RWPE2 (cell line): ENCODE measurements at regions not wholly inside any gene's neighbourhood (a gene's known extent, or its start where the extent isn't known, plus 50 kb on each side); places are given as distances from the start of the nearest gene placed in this dataset.

ENCODE experiments used
- ATAC-seq: fragments of 200-7000 bp; cut with Tn5 transposase; 3 replicates; pipeline ENCODE4 v1.9.1; 2021; ENCODE audit warnings: low read depth
- DNase-seq: peaks from one replicate; pipeline ENCODE4 v3.0.0-alpha.2; 2020; ENCODE audit warnings: low spot score
- H3K27ac ChIP-seq: fragments of 450-650 bp; 2 replicates; pipeline ENCODE4 v1.5.1; 2017; ENCODE audit warnings: mild to moderate bottlenecking; ENCODE audit not compliant: poor library complexity, severe bottlenecking
- H3K27me3 ChIP-seq: fragments of 250-450 bp; sonication (Bioruptor Pico); 2 replicates; pipeline ENCODE4 v1.5.1; 2021; ENCODE audit warnings: mild to moderate bottlenecking, moderate library complexity; ENCODE audit not compliant: insufficient read depth, poor library complexity, severe bottlenecking
- H3K36me3 ChIP-seq: fragments of 250-450 bp; sonication (Bioruptor Pico); 2 replicates; pipeline ENCODE4 v1.5.1; 2020; ENCODE audit warnings: low read depth, mild to moderate bottlenecking, moderate library complexity
- H3K4me1 ChIP-seq: fragments of 250-450 bp; sonication (Bioruptor Pico); 2 replicates; pipeline ENCODE4 v1.5.1; 2021; ENCODE audit warnings: mild to moderate bottlenecking, moderate library complexity; ENCODE audit not compliant: insufficient read depth, poor library complexity, severe bottlenecking
- H3K4me3 ChIP-seq: fragments of 250-450 bp; sonication (Bioruptor Pico); 2 replicates; pipeline ENCODE4 v1.5.1; 2021; ENCODE audit warnings: mild to moderate bottlenecking, moderate library complexity; ENCODE audit not compliant: severe bottlenecking
- H3K9me3 ChIP-seq: fragments of 250-450 bp; sonication (Bioruptor Pico); 2 replicates; pipeline ENCODE4 v1.5.1; 2021; ENCODE audit warnings: mild to moderate bottlenecking, moderate library complexity; ENCODE audit not compliant: severe bottlenecking
- TF ChIP-seq, protein P1 (sequence below): fragments of 450-650 bp; IDR thresholded peaks from one replicate; pipeline ENCODE4 v1.5.1; 2017; ENCODE audit warnings: mild to moderate bottlenecking, moderate library complexity; ENCODE audit not compliant: poor library complexity, severe bottlenecking

DNA sequence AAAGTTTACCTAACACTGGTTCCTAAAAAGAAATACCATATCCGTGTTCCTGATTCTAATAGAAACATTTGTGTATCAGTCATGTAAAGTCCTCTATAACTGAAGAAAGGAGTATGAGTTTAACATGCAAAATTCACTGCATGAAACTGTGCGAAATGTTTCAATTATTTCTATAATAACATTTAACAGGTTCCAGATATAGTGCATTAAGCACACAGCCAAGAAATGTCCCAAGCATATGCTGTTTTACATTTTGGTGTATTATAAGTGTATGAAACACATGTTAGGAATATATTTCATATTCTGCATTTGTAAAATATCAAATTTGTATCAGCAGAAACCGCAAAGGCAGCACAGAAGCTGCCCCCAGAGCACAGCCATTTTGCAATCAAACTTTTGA lies 764.9 kb downstream of the KCNJ2 start:
- ATAC-seq (no peak), DNase-seq (no peak)
- TF ChIP-seq, protein P1, sequence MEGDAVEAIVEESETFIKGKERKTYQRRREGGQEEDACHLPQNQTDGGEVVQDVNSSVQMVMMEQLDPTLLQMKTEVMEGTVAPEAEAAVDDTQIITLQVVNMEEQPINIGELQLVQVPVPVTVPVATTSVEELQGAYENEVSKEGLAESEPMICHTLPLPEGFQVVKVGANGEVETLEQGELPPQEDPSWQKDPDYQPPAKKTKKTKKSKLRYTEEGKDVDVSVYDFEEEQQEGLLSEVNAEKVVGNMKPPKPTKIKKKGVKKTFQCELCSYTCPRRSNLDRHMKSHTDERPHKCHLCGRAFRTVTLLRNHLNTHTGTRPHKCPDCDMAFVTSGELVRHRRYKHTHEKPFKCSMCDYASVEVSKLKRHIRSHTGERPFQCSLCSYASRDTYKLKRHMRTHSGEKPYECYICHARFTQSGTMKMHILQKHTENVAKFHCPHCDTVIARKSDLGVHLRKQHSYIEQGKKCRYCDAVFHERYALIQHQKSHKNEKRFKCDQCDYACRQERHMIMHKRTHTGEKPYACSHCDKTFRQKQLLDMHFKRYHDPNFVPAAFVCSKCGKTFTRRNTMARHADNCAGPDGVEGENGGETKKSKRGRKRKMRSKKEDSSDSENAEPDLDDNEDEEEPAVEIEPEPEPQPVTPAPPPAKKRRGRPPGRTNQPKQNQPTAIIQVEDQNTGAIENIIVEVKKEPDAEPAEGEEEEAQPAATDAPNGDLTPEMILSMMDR: no peak
- no peak overlapping the region for H3K27ac ChIP-seq
- H3K27me3 ChIP-seq: no peaks in the 10 kb centered on the region
- no peaks in the 10 kb centered on the region for H3K4me1 ChIP-seq
- H3K4me3 ChIP-seq: no peak overlapping the region
- H3K9me3 ChIP-seq: no peaks in the 10 kb centered on the region
- H3K36me3 ChIP-seq: no peaks in the 10 kb centered on the region

DNA sequence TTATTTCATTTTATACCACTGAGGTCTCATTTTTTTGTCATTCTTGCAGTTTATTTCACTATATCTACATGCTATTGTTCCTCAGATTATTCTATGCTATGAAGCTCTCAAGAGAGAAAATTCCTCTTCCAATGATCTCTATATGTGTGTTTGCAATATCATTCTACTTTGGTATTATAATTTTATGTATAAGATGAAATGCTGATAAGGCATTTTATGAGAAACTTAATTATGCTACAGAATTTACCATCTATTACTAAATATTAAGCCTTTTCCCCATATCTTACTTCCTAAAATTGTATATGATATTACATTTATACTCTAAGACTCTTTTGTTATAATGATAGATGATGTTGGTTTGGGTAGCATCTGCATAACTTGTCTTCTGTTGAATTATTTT lies 765.5 kb downstream of the KCNJ2 start:
- no peak overlapping the region for H3K4me3 ChIP-seq
- H3K36me3 ChIP-seq: no peaks in the 10 kb centered on the region
- H3K27ac ChIP-seq: no peak overlapping the region
- no peaks in the 10 kb centered on the region for H3K9me3 ChIP-seq
- TF ChIP-seq, protein P1: no peak
- H3K27me3 ChIP-seq: no peaks in the 10 kb centered on the region
- DNase-seq (no peak), ATAC-seq (no peak)
- H3K4me1 ChIP-seq: no peaks in the 10 kb centered on the region

DNA sequence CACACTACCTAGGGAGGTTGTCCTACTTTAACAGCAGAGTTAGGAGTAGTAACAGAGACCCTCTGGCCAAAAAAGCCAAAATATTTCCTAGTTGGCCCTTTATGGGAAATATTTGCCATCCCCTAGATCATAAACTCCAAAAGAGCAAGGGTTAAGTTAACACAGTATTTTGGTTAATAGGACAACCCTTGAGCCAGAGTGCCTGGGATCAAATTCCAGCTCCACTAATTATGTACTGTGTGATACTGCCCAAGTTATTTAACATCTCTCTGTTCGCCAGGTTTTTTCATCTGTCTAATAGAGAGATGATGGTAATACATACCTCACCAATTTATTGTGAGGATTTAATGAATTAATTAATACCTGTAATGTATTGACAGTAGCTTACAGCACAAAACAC lies 767.4 kb downstream of the KCNJ2 start:
- Histone ChIP-seq H3K36me3 (no peaks in the 10 kb centered on the region), H3K4me1 (no peaks in the 10 kb centered on the region), H3K4me3 (no peak overlapping the region), H3K9me3 (no peaks in the 10 kb centered on the region), H3K27me3 (no peaks in the 10 kb centered on the region), H3K27ac (no peak overlapping the region)
- TF ChIP-seq, protein P1: no peak
- DNase-seq (no peak), ATAC-seq (no peak)

DNA sequence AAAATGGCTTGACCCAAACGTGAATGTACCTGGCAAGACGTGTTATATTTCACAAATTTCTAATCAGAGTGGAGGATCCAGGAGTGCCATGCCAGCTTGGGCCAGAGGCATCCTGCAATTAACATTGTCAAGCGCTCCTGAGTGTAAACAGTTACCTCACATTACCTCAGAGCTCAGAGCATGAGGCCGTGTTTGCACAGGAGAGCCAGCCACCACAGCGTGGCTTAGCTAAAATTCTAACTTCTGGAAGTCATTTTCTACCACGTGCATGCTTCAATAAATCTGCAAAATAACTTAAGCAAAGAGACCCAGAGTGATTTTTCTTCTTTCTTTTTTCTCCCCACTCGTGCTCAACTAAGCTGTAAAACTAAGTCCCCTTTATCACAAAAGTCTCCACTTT lies 769.0 kb downstream of the KCNJ2 start:
- Histone ChIP-seq H3K27ac (no peak overlapping the region), H3K36me3 (no peaks in the 10 kb centered on the region), H3K4me1 (no peaks in the 10 kb centered on the region), H3K27me3 (no peaks in the 10 kb centered on the region), H3K9me3 (no peaks in the 10 kb centered on the region), H3K4me3 (no peak overlapping the region)
- ATAC-seq (no peak), DNase-seq (no peak)
- TF ChIP-seq, protein P1: no peak

DNA sequence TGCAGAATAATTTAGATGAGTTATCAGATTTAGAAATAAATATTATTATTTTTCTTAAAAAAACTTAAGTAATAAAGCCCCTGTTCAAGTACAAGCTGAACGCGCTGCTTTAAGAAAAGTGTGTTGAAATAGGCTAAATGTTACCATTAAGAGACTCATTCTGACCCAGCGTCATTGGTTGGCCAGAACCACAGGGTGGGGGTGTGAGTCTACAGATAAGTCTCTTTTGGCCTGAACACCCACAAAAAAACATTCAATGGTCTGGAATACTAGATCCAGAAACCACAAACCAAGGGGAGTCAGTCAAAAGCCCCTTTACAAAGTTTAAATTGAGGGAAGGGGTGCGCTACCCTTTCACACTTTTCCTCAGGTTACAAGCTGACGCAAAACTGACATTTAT lies 776.1 kb downstream of the KCNJ2 start:
- no peak for ATAC-seq
- Histone ChIP-seq H3K9me3 (no peaks in the 10 kb centered on the region), H3K27me3 (no peaks in the 10 kb centered on the region), H3K27ac (no peak overlapping the region), H3K4me3 (no peak overlapping the region), H3K4me1 (no peaks in the 10 kb centered on the region), H3K36me3 (no peaks in the 10 kb centered on the region)
- TF ChIP-seq, protein P1: no peak
- no peak for DNase-seq
